Breast epithelium (tissue), 3 donors: ENCODE measurements at regions not wholly inside any gene's neighbourhood (a gene's known extent, or its start where the extent isn't known, plus 50 kb on each side); places are given as distances from the start of the nearest gene placed in this dataset.

Experiments
- CTCF ChIP-seq, 3 donors: fragments of 450-650 bp; IDR thresholded peaks; one replicate each; pipeline ENCODE4 v1.5.1; 2016 to 2017; ENCODE audit warnings: antibody characterized with exemption in 3 of 3, mild to moderate bottlenecking in 3 of 3, moderate library complexity in 3 of 3
- POLR2A ChIP-seq: fragments of 450-650 bp; IDR thresholded peaks from one replicate; pipeline ENCODE4 v1.6.1; 2016; ENCODE audit warnings: antibody characterized with exemption, mild to moderate bottlenecking, moderate library complexity

- TF ChIP-seq CTCF (IDR thresholded peaks at IDR 0.05) (no peak), POLR2A (no peak)
These were observed 221.5 kb upstream of the CDH19 start for GRCh38 chr18:66825347-66825746.
